AG09319 (cell line): ENCODE measurements at regions not wholly inside any gene's neighbourhood (a gene's known extent, or its start where the extent isn't known, plus 50 kb on each side); places are given as distances from the start of the nearest gene placed in this dataset.

Experiments used
- DNase-seq: peaks from one replicate; pipeline ENCODE4 v3.0.0-alpha.2; 2010; ENCODE audit warnings: low read depth; ENCODE audit errors: extremely low read depth
- CTCF ChIP-seq: IDR thresholded peaks from 2 replicates; pipeline ENCODE4 v1.5.1; 2011; ENCODE audit warnings: low read depth, mild to moderate bottlenecking, inconsistent platforms, low read length, moderate library complexity

- DNase-seq = no peak
- TF ChIP-seq CTCF = no peak
Measured at GRCh38 chr17:71679832-71680231, 441.0 kb upstream of the SOX9 start.

- TF ChIP-seq CTCF = no peak
Measured at GRCh38 chr17:71681427-71682173, 439.2 kb upstream of the SOX9 start.

GRCh38 chr17:71682174-71682494 is 438.7 kb upstream of the SOX9 start:
- TF ChIP-seq CTCF = no peak
- DNase-seq = no peak

More at GRCh38 chr17:71681427-71682173, 439.2 kb upstream of the SOX9 start:
- DNase-seq = no peak

- DNase-seq = no peak
- TF ChIP-seq CTCF = no peak
Measured at GRCh38 chr17:71689782-71690181, 431.0 kb upstream of the SOX9 start.

- TF ChIP-seq CTCF = no peak
- DNase-seq = no peak
Measured at GRCh38 chr17:71699907-71700306, 420.9 kb upstream of the SOX9 start.

GRCh38 chr17:71703701-71704100 is 417.1 kb upstream of the SOX9 start:
- DNase-seq = no peak
- TF ChIP-seq CTCF = no peak

GRCh38 chr17:71709271-71709890 is 411.4 kb upstream of the SOX9 start:
- TF ChIP-seq CTCF = no peak

More at GRCh38 chr17:71709271-71709890, 411.4 kb upstream of the SOX9 start:
- peak; percentile 42 for DNase-seq
